GM12891 (cell line): ENCODE measurements at regions not wholly inside any gene's neighbourhood (a gene's known extent, or its start where the extent isn't known, plus 50 kb on each side); places are given as distances from the start of the nearest gene placed in this dataset.
"Not testable (repeated sequence)": the region's sequence is repeated elsewhere in the genome, so short reads cannot be mapped to it uniquely, and the experiment has no call there.

Source experiments
- DNase-seq: peaks from one replicate; pipeline ENCODE4 v3.0.0; 2011; ENCODE audit warnings: low spot score; ENCODE audit not compliant: insufficient read length
- FAIRE-seq: peaks from 2 replicates; lab custom pipeline; 2011; peaks lifted over from hg19 to GRCh38; lab: Jason Lieb, UNC
- PAX5 ChIP-seq: IDR thresholded peaks from 2 replicates; pipeline ENCODE4 v1.6.1; 2011; ENCODE audit warnings: low read length, moderate library complexity, mild to moderate bottlenecking; ENCODE audit not compliant: insufficient read depth, severe bottlenecking
- POLR2A ChIP-seq: IDR thresholded peaks from 2 replicates; pipeline ENCODE4 v1.6.1; 2011; ENCODE audit warnings: low read depth, low read length, control low read depth
- POLR2AphosphoS5 ChIP-seq: IDR thresholded peaks from 2 replicates; pipeline ENCODE4 v1.6.1; 2011; ENCODE audit warnings: low read depth, low read length, control low read depth
- POU2F2 ChIP-seq: IDR thresholded peaks from 2 replicates; pipeline ENCODE4 v1.6.1; 2011; ENCODE audit warnings: low read depth, mild to moderate bottlenecking, control low read depth, low read length, moderate library complexity
- SPI1 ChIP-seq: IDR thresholded peaks from 2 replicates; pipeline ENCODE4 v1.6.1; 2011; ENCODE audit warnings: low read depth, low read length, control low read depth
- TAF1 ChIP-seq: IDR thresholded peaks from 2 replicates; pipeline ENCODE4 v1.6.1; 2011; ENCODE audit warnings: low read depth, low read length, control low read depth

- DNase-seq: no peak
- no peak for FAIRE-seq
- TF ChIP-seq POLR2AphosphoS5 (no peak), PAX5 (no peak), TAF1 (no peak), SPI1 (no peak), POU2F2 (no peak), POLR2A (no peak)
These were observed 812.0 kb upstream of the NCAM2 start for GRCh38 chr21:20186186-20186585.

GRCh38 chr21:20187028-20187427 is 811.2 kb upstream of the NCAM2 start:
- FAIRE-seq (no peak), DNase-seq (no peak)
- TF ChIP-seq PAX5: no peak
- no peak for TF ChIP-seq SPI1
- no peak for TF ChIP-seq POU2F2
- TF ChIP-seq TAF1: no peak
- TF ChIP-seq POLR2AphosphoS5: no peak
- TF ChIP-seq POLR2A: no peak

- FAIRE-seq, DNase-seq: not testable (repeated sequence)
These were observed 796.9 kb upstream of the NCAM2 start for GRCh38 chr21:20201323-20201722.

GRCh38 chr21:20207335-20207734 is 790.9 kb upstream of the NCAM2 start:
- no peak for FAIRE-seq
- TF ChIP-seq POLR2A (no peak), POU2F2 (no peak), SPI1 (no peak), POLR2AphosphoS5 (no peak), TAF1 (no peak), PAX5 (no peak)
- DNase-seq: no peak

- DNase-seq (no peak), FAIRE-seq (no peak)
- TF ChIP-seq POU2F2: no peak
- TF ChIP-seq POLR2AphosphoS5: no peak
These were observed 782.2 kb upstream of the NCAM2 start for GRCh38 chr21:20215959-20216358.

GRCh38 chr21:20220586-20220985 is 777.6 kb upstream of the NCAM2 start:
- TF ChIP-seq PAX5 (no peak), POLR2A (no peak), POLR2AphosphoS5 (no peak), SPI1 (no peak), POU2F2 (no peak), TAF1 (no peak)
- DNase-seq (no peak), FAIRE-seq (no peak)

GRCh38 chr21:20221981-20222380 is 776.2 kb upstream of the NCAM2 start:
- FAIRE-seq, DNase-seq: not testable (repeated sequence)

GRCh38 chr21:20236649-20237048 is 761.6 kb upstream of the NCAM2 start:
- not testable (repeated sequence) for DNase-seq, FAIRE-seq

- no peak for FAIRE-seq
- DNase-seq: no peak
- TF ChIP-seq POU2F2 (no peak), TAF1 (no peak), POLR2A (no peak), POLR2AphosphoS5 (no peak), PAX5 (no peak), SPI1 (no peak)
These were observed 748.8 kb upstream of the NCAM2 start for GRCh38 chr21:20249401-20249800.

GRCh38 chr21:20250337-20250736 is 747.9 kb upstream of the NCAM2 start:
- no peak for FAIRE-seq
- TF ChIP-seq POLR2A: no peak
- no peak for TF ChIP-seq SPI1
- no peak for TF ChIP-seq TAF1
- no peak for TF ChIP-seq POU2F2
- no peak for TF ChIP-seq PAX5
- TF ChIP-seq POLR2AphosphoS5: no peak
- no peak for DNase-seq

GRCh38 chr21:20253261-20253660 is 744.9 kb upstream of the NCAM2 start:
- no peak for DNase-seq
- no peak for TF ChIP-seq PAX5
- TF ChIP-seq TAF1: no peak
- TF ChIP-seq POLR2A: no peak
- no peak for TF ChIP-seq POU2F2
- TF ChIP-seq SPI1: no peak
- TF ChIP-seq POLR2AphosphoS5: no peak
- no peak for FAIRE-seq

- DNase-seq (no peak), FAIRE-seq (no peak)
- TF ChIP-seq POU2F2 (no peak), POLR2A (no peak), POLR2AphosphoS5 (no peak), PAX5 (no peak), TAF1 (no peak), SPI1 (no peak)
These were observed 743.2 kb upstream of the NCAM2 start for GRCh38 chr21:20254964-20255363.
